T-helper 2 cell treated with Interferon-gamma antibody and Interleukin-4, amounts not matched to agents 5 μg/mL and 100 μg/mL, for 36 hours (primary cell): ENCODE measurements at regions not wholly inside any gene's neighbourhood (a gene's known extent, or its start where the extent isn't known, plus 50 kb on each side); places are given as distances from the start of the nearest gene placed in this dataset.
"Not testable (repeated sequence)": the region's sequence is repeated elsewhere in the genome, so short reads cannot be mapped to it uniquely, and the experiment has no call there.

Source experiments
- DNase-seq: peaks from one replicate; pipeline ENCODE4 v3.0.0; 2021; ENCODE audit warnings: low spot score
- H3K27ac Mint-ChIP-seq: one replicate; pipeline ENCODE4 v1.8.0; 2021; ENCODE audit warnings: mild to moderate bottlenecking, mixed read lengths
- H3K27me3 Mint-ChIP-seq: one replicate; pipeline ENCODE4 v1.8.0; 2021; ENCODE audit warnings: low read depth, mixed read lengths
- H3K36me3 Mint-ChIP-seq: one replicate; pipeline ENCODE4 v1.8.0; 2021; ENCODE audit warnings: low read depth, mixed read lengths
- H3K4me1 Mint-ChIP-seq: one replicate; pipeline ENCODE4 v1.8.0; 2021; ENCODE audit warnings: low read depth, mixed read lengths
- H3K4me3 Mint-ChIP-seq: one replicate; pipeline ENCODE4 v1.8.0; 2022; ENCODE audit warnings: mild to moderate bottlenecking, moderate library complexity, mixed read lengths
- H3K9me3 Mint-ChIP-seq: one replicate; pipeline ENCODE4 v1.8.0; 2021; ENCODE audit warnings: mixed read lengths

GRCh38 chr6:68044264-68044663 is 590.8 kb upstream of the ADGRB3 start:
- Mint-ChIP-seq H3K4me3 (no peak overlapping the region), H3K27me3 (no peaks in the 10 kb centered on the region), H3K36me3 (no peaks in the 10 kb centered on the region), H3K9me3 (peaks cover 22% of the 10 kb centered on the region), H3K27ac (no peak overlapping the region), H3K4me1 (no peaks in the 10 kb centered on the region)
- DNase-seq = no peak

GRCh38 chr6:68043122-68043398 is 592.0 kb upstream of the ADGRB3 start:
- DNase-seq = no peak
- Mint-ChIP-seq H3K27me3 (no peaks in the 10 kb centered on the region), H3K4me1 (no peaks in the 10 kb centered on the region), H3K9me3 (peaks cover 23% of the 10 kb centered on the region), H3K27ac (no peak overlapping the region), H3K36me3 (no peaks in the 10 kb centered on the region), H3K4me3 (no peak overlapping the region)

GRCh38 chr6:68042339-68043121 is 592.6 kb upstream of the ADGRB3 start:
- H3K27ac Mint-ChIP-seq = no peak overlapping the region
- peaks cover 27% of the 10 kb centered on the region for H3K9me3 Mint-ChIP-seq
- no peak for DNase-seq
- H3K27me3 Mint-ChIP-seq = no peaks in the 10 kb centered on the region
- no peaks in the 10 kb centered on the region for H3K4me1 Mint-ChIP-seq
- H3K4me3 Mint-ChIP-seq = no peak overlapping the region
- no peaks in the 10 kb centered on the region for H3K36me3 Mint-ChIP-seq

GRCh38 chr6:68040780-68041179 is 594.3 kb upstream of the ADGRB3 start:
- Mint-ChIP-seq H3K4me3 (peak overlapping the region; percentile 27), H3K27ac (no peak overlapping the region), H3K9me3 (peaks cover 24% of the 10 kb centered on the region), H3K27me3 (no peaks in the 10 kb centered on the region), H3K36me3 (no peaks in the 10 kb centered on the region), H3K4me1 (no peaks in the 10 kb centered on the region)
- DNase-seq = no peak

- Mint-ChIP-seq H3K27ac (no peak overlapping the region), H3K27me3 (no peaks in the 10 kb centered on the region), H3K36me3 (no peaks in the 10 kb centered on the region), H3K9me3 (peaks cover 24% of the 10 kb centered on the region), H3K4me3 (peak overlapping the region; percentile 57), H3K4me1 (no peaks in the 10 kb centered on the region)
- no peak for DNase-seq
Measured at GRCh38 chr6:68040312-68040778, 594.7 kb upstream of the ADGRB3 start.

- Mint-ChIP-seq H3K36me3 (no peaks in the 10 kb centered on the region), H3K27me3 (no peaks in the 10 kb centered on the region), H3K4me3 (peak overlapping the region; percentile 57), H3K9me3 (peaks cover 24% of the 10 kb centered on the region), H3K27ac (no peak overlapping the region), H3K4me1 (no peaks in the 10 kb centered on the region)
- no peak for DNase-seq
Measured at GRCh38 chr6:68039641-68040311, 595.3 kb upstream of the ADGRB3 start.

GRCh38 chr6:68038815-68039408 is 596.2 kb upstream of the ADGRB3 start:
- H3K36me3 Mint-ChIP-seq = no peaks in the 10 kb centered on the region
- H3K27ac Mint-ChIP-seq = no peak overlapping the region
- H3K27me3 Mint-ChIP-seq = no peaks in the 10 kb centered on the region
- H3K4me1 Mint-ChIP-seq = no peaks in the 10 kb centered on the region
- H3K9me3 Mint-ChIP-seq = peaks cover 24% of the 10 kb centered on the region
- H3K4me3 Mint-ChIP-seq = no peak overlapping the region
- DNase-seq = no peak

GRCh38 chr6:68032217-68032616 is 602.9 kb upstream of the ADGRB3 start:
- DNase-seq = no peak
- H3K36me3 Mint-ChIP-seq = no peaks in the 10 kb centered on the region
- H3K4me3 Mint-ChIP-seq = no peak overlapping the region
- H3K27me3 Mint-ChIP-seq = no peaks in the 10 kb centered on the region
- no peaks in the 10 kb centered on the region for H3K4me1 Mint-ChIP-seq
- no peak overlapping the region for H3K27ac Mint-ChIP-seq
- peaks cover 7% of the 10 kb centered on the region for H3K9me3 Mint-ChIP-seq

- H3K27ac Mint-ChIP-seq = no peak overlapping the region
- no peaks in the 10 kb centered on the region for H3K4me1 Mint-ChIP-seq
- no peaks in the 10 kb centered on the region for H3K36me3 Mint-ChIP-seq
- no peaks in the 10 kb centered on the region for H3K27me3 Mint-ChIP-seq
- peaks cover 5% of the 10 kb centered on the region for H3K9me3 Mint-ChIP-seq
- no peak overlapping the region for H3K4me3 Mint-ChIP-seq
- DNase-seq = no peak
Measured at GRCh38 chr6:68031054-68031453, 604.0 kb upstream of the ADGRB3 start.

GRCh38 chr6:68026483-68026882 is 608.6 kb upstream of the ADGRB3 start:
- DNase-seq = no peak
- Mint-ChIP-seq H3K27ac (no peak overlapping the region), H3K4me3 (no peak overlapping the region), H3K36me3 (no peaks in the 10 kb centered on the region), H3K27me3 (no peaks in the 10 kb centered on the region), H3K9me3 (peaks cover 8% of the 10 kb centered on the region), H3K4me1 (no peaks in the 10 kb centered on the region)

- Mint-ChIP-seq H3K9me3 (peaks cover 8% of the 10 kb centered on the region), H3K27me3 (no peaks in the 10 kb centered on the region), H3K27ac (no peak overlapping the region), H3K36me3 (no peaks in the 10 kb centered on the region), H3K4me1 (no peaks in the 10 kb centered on the region), H3K4me3 (no peak overlapping the region)
- no peak for DNase-seq
Measured at GRCh38 chr6:68025764-68026163, 609.3 kb upstream of the ADGRB3 start.

- DNase-seq = no peak
- Mint-ChIP-seq H3K27ac (no peak overlapping the region), H3K4me1 (no peaks in the 10 kb centered on the region), H3K4me3 (no peak overlapping the region), H3K27me3 (no peaks in the 10 kb centered on the region), H3K9me3 (peaks cover 8% of the 10 kb centered on the region), H3K36me3 (no peaks in the 10 kb centered on the region)
Measured at GRCh38 chr6:68024570-68025269, 610.4 kb upstream of the ADGRB3 start.

GRCh38 chr6:68022968-68023367 is 612.1 kb upstream of the ADGRB3 start:
- not testable (repeated sequence) for H3K4me3 Mint-ChIP-seq

More at GRCh38 chr6:68022968-68023367, 612.1 kb upstream of the ADGRB3 start:
- H3K4me1 Mint-ChIP-seq, DNase-seq, H3K9me3 Mint-ChIP-seq, H3K27ac Mint-ChIP-seq, H3K36me3 Mint-ChIP-seq, H3K27me3 Mint-ChIP-seq: not testable (repeated sequence)
